ENCODE measurements at regions not wholly inside any gene's neighbourhood (a gene's known extent, or its start where the extent isn't known, plus 50 kb on each side); places are given as distances from the start of the nearest gene placed in this dataset.

- ChIA-PET POLR2A (no interaction called here), CTCF (interaction anchor here (2.0 kb wide), 1 partner anchor 12 kb away, joined by 8 read pairs; no protein-coding TSS in a partner anchor)
- H3K36me3 ChIP-seq (ENCODE audit: control insufficient read depth, insufficient read depth, low read length), result no peaks in the 10 kb centered on the region
These were observed 97.9 kb upstream of the SULF2 start for GRCh38 chr20:47883186-47883585.

DNA sequence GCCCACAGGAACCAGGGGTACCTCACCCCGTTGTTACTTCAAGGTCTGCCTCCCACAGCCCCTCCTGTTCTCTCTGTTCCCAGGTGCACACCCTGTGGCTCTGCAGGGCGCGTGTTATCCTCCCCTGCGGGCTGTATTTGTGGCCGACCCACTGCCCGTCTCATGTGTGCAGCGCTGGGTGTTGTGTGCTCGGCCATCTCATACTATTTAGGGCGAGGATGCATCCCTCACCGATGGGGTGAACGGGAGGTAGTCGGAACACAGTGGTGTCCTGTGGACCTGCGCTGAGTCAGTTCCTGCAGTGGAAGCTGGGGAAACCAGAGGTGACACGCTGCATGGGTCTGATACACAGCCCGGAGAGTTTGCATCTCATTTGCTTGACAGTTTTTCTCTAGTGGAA, 94.5 kb upstream of the SULF2 start:
- no peak for DNase-seq (ENCODE audit: low read depth)
- Histone ChIP-seq H3K27me3 (ENCODE audit: control insufficient read depth, insufficient read depth, low read length) (0 out of 2 replicates have a peak, but pooled peaks cover under 1% of the 10 kb centered on the region), H3K4me3 (ENCODE audit: low read depth, low read length) (no peak overlapping the region), H3K36me3 (ENCODE audit: control insufficient read depth, insufficient read depth, low read length) (no peaks in the 10 kb centered on the region)
- TF ChIP-seq, protein P1, sequence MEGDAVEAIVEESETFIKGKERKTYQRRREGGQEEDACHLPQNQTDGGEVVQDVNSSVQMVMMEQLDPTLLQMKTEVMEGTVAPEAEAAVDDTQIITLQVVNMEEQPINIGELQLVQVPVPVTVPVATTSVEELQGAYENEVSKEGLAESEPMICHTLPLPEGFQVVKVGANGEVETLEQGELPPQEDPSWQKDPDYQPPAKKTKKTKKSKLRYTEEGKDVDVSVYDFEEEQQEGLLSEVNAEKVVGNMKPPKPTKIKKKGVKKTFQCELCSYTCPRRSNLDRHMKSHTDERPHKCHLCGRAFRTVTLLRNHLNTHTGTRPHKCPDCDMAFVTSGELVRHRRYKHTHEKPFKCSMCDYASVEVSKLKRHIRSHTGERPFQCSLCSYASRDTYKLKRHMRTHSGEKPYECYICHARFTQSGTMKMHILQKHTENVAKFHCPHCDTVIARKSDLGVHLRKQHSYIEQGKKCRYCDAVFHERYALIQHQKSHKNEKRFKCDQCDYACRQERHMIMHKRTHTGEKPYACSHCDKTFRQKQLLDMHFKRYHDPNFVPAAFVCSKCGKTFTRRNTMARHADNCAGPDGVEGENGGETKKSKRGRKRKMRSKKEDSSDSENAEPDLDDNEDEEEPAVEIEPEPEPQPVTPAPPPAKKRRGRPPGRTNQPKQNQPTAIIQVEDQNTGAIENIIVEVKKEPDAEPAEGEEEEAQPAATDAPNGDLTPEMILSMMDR (IDR thresholded peaks at IDR 0.05; ENCODE audit: insufficient read depth, low read depth, low read length), result no peak
- POLR2A ChIA-PET, result no interaction called here
- CTCF ChIA-PET, result no interaction called here

More at GRCh38 chr20:47883186-47883585, 97.9 kb upstream of the SULF2 start:
- TF ChIP-seq, protein P1 (IDR thresholded peaks at IDR 0.05; ENCODE audit: insufficient read depth, low read depth, low read length), result no peak
- no peak for DNase-seq (ENCODE audit: low read depth)
- H3K4me3 ChIP-seq (ENCODE audit: low read depth, low read length), result no peak overlapping the region
- H3K27me3 ChIP-seq (ENCODE audit: control insufficient read depth, insufficient read depth, low read length), result 0 out of 2 replicates have a peak, but pooled peaks cover 2% of the 10 kb centered on the region

DNA sequence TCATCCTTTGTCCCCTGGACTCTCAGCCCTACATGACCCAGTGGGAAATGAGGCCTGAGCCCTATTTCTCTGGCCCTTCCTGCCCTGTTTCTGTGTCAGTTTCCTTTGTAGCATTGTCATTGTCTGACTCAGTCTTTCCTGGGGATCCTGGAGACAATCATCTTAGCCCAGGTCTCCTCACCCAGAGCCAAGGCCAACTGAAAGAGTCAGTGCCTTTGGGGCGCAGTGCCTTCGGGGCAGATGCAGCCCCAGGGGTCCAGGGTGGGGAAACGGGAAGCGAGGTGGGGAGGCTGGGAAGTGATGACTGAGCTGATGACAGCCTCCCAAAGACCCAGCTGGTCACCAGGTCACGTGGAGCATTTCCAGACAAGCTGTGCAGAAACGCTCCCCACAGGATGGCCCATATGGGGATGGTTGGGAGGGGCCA, 93.3 kb upstream of the SULF2 start:
- TF ChIP-seq, protein P1 (IDR thresholded peaks at IDR 0.05; ENCODE audit: insufficient read depth, low read depth, low read length), result no peak
- ChIA-PET POLR2A (no interaction called here), CTCF (no interaction called here)
- H3K4me3 ChIP-seq (ENCODE audit: low read depth, low read length), result no peak overlapping the region
- H3K36me3 ChIP-seq (ENCODE audit: control insufficient read depth, insufficient read depth, low read length), result no peaks in the 10 kb centered on the region
- DNase-seq (ENCODE audit: low read depth), result no peak
- H3K27me3 ChIP-seq (ENCODE audit: control insufficient read depth, insufficient read depth, low read length), result no peaks in the 10 kb centered on the region

GRCh38 chr20:47876311-47877088, 91.2 kb upstream of the SULF2 start:
- ChIA-PET CTCF (no interaction called here), POLR2A (no interaction called here)
- DNase-seq (ENCODE audit: low read depth), result no peak
- Histone ChIP-seq H3K27me3 (ENCODE audit: control insufficient read depth, insufficient read depth, low read length) (no peaks in the 10 kb centered on the region), H3K4me3 (ENCODE audit: low read depth, low read length) (no peak overlapping the region), H3K36me3 (ENCODE audit: control insufficient read depth, insufficient read depth, low read length) (no peaks in the 10 kb centered on the region)
- TF ChIP-seq, protein P1 (IDR thresholded peaks at IDR 0.05; ENCODE audit: insufficient read depth, low read depth, low read length), result no peak

GRCh38 chr20:47875297-47876025, 90.2 kb upstream of the SULF2 start:
- ChIA-PET POLR2A (no interaction called here), CTCF (no interaction called here)
- TF ChIP-seq, protein P1 (IDR thresholded peaks at IDR 0.05; ENCODE audit: insufficient read depth, low read depth, low read length), result no peak
- DNase-seq (ENCODE audit: low read depth), result no peak
- Histone ChIP-seq H3K36me3 (ENCODE audit: control insufficient read depth, insufficient read depth, low read length) (no peaks in the 10 kb centered on the region), H3K27me3 (ENCODE audit: control insufficient read depth, insufficient read depth, low read length) (no peaks in the 10 kb centered on the region), H3K4me3 (ENCODE audit: low read depth, low read length) (no peak overlapping the region)
